Stimulated activated CD8-positive, alpha-beta memory T cell treated with anti-CD3 and anti-CD28 coated beads, Interleukin-12 subunit alpha, Interleukin-12 subunit beta, amount 100 ng/mL, for 24 hours (primary cell): ENCODE measurements at regions not wholly inside any gene's neighbourhood (a gene's known extent, or its start where the extent isn't known, plus 50 kb on each side); places are given as distances from the start of the nearest gene placed in this dataset.

Experiments
- DNase-seq: peaks from one replicate; pipeline ENCODE4 v3.0.0-alpha.2; 2020; ENCODE audit errors: extremely low read depth

GRCh38 chr6:140909625-140910024, 1223.1 kb upstream of the GJE1 start:
- DNase-seq, result no peak

GRCh38 chr6:140909156-140909555, 1223.6 kb upstream of the GJE1 start:
- DNase-seq, result no peak

GRCh38 chr6:140908505-140908904, 1224.2 kb upstream of the GJE1 start:
- no peak for DNase-seq

GRCh38 chr6:140907235-140907634, 1225.5 kb upstream of the GJE1 start:
- DNase-seq, result no peak

GRCh38 chr6:140905724-140906123, 1227.0 kb upstream of the GJE1 start:
- DNase-seq, result no peak

GRCh38 chr6:140905050-140905449, 1227.7 kb upstream of the GJE1 start:
- DNase-seq, result no peak

GRCh38 chr6:140897804-140898573, 1234.7 kb upstream of the GJE1 start:
- DNase-seq, result no peak

- DNase-seq, result no peak
These were observed 1235.4 kb upstream of the GJE1 start for GRCh38 chr6:140897349-140897748.

GRCh38 chr6:140893432-140893831, 1239.3 kb upstream of the GJE1 start:
- DNase-seq, result no peak

GRCh38 chr6:140879946-140880345, 1252.8 kb upstream of the GJE1 start:
- DNase-seq, result no peak

GRCh38 chr6:140874066-140874465, 1258.7 kb upstream of the GJE1 start:
- no peak for DNase-seq

- no peak for DNase-seq
These were observed 1259.8 kb upstream of the GJE1 start for GRCh38 chr6:140872885-140873284.

- no peak for DNase-seq
These were observed 1260.8 kb upstream of the GJE1 start for GRCh38 chr6:140871911-140872310.

GRCh38 chr6:140867336-140867735, 1265.4 kb upstream of the GJE1 start:
- no peak for DNase-seq

- DNase-seq, result no peak
These were observed 1274.2 kb upstream of the GJE1 start for GRCh38 chr6:140858381-140858971.

- no peak for DNase-seq
These were observed 1274.9 kb upstream of the GJE1 start for GRCh38 chr6:140857739-140858380.

GRCh38 chr6:140855520-140855919, 1277.2 kb upstream of the GJE1 start:
- DNase-seq, result no peak

GRCh38 chr6:140854318-140854717, 1278.4 kb upstream of the GJE1 start:
- DNase-seq, result no peak

GRCh38 chr6:140850438-140850837, 1282.3 kb upstream of the GJE1 start:
- no peak for DNase-seq

- no peak for DNase-seq
These were observed 1283.3 kb upstream of the GJE1 start for GRCh38 chr6:140849456-140849855.

GRCh38 chr6:140847262-140847645, 1285.5 kb upstream of the GJE1 start:
- no peak for DNase-seq

GRCh38 chr6:140846503-140847261, 1286.0 kb upstream of the GJE1 start:
- no peak for DNase-seq
